ENCODE measurements at regions not wholly inside any gene's neighbourhood (a gene's known extent, or its start where the extent isn't known, plus 50 kb on each side); places are given as distances from the start of the nearest gene placed in this dataset.

DNA sequence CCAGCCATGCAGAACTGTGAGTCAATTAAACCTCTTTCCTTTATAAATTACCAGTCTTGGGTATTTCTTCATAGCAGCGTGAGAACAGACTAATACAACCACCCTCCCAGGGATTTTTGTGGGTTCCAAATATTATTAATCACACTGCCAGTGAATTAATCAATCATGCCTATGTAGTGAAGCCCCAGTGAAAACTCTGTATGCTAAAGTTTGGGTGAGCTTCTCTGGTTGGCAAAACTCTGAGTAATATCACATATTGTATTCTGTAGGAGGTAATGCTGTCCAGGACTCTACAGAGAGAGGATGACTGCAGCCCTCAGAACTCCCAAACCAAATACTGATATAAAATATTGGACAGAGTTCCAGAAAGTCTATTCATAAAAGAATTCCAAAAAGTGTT is 216.9 kb downstream of the RPAP3 start:
- POLR2A ChIA-PET, result no interaction called here
- no peak for DNase-seq

DNA sequence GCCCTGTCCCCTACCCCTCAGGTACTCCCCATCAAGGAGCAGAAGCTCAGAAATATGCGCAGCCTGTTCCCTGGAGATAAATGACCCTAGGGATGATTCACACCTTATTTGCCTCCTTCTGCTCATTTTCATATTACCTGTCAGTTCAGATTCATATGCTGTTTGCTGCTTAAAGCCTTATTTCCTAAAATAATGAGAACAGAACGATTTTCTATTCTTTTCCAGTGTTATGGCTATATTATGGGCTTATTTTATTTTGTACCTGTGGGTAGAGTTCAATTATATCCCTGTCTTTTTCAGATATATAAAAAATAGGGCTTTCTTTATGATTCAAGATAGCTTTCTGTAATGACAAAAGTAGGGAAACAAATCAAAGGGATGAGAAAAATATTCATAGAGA is 224.8 kb downstream of the RPAP3 start:
- no peak overlapping the region for H3K4me3 ChIP-seq (ENCODE audit: low read depth in 2 of 2, low read length in 1 of 2)
- H3K9me3 ChIP-seq, result no peaks in the 10 kb centered on the region
- H3K36me3 ChIP-seq (replicated peaks in 1 of 2; ENCODE audit: control insufficient read depth in 1 of 2, insufficient read depth in 2 of 2, low read length in 1 of 2), result no peaks in the 10 kb centered on the region
- no peak for TF ChIP-seq POLR2AphosphoS5 (IDR thresholded peaks at IDR 0.05; ENCODE audit: low read depth, low read length)
- TF ChIP-seq MEF2A (IDR thresholded peaks at IDR 0.05; ENCODE audit: borderline replicate concordance, low read depth), result no peak
- no peak for TF ChIP-seq FOXM1 (IDR thresholded peaks at IDR 0.05; ENCODE audit: low read depth)
- no peak overlapping the region for H3K9ac ChIP-seq
- H3K27ac ChIP-seq (ENCODE audit: low read depth in 2 of 2, low read length in 1 of 2), result no peak overlapping the region
- H2AFZ ChIP-seq (ENCODE audit: low read depth), result no peak overlapping the region
- no peaks in the 10 kb centered on the region for H4K20me1 ChIP-seq (ENCODE audit: insufficient read depth)
- POLR2A ChIA-PET, result no interaction called here
- H3K9me2 ChIP-seq, result no peaks in the 10 kb centered on the region
- CTCF ChIA-PET, result no interaction called here
- WGBS (ENCODE audit: low lambda C conversion rate), result 8% methylated on average over 2 of the region's 2 CpGs
- H3K4me2 ChIP-seq, result no peak overlapping the region
- H3K27me3 ChIP-seq (ENCODE audit: insufficient read depth), result peaks cover 4% of the 10 kb centered on the region; the same call in 1 of the 2 replicates
- H3K4me1 ChIP-seq (ENCODE audit: control insufficient read depth in 1 of 2, insufficient read depth in 2 of 2, low read depth in 1 of 2, low read length in 1 of 2), result no peaks in the 10 kb centered on the region
- H3K79me2 ChIP-seq (ENCODE audit: insufficient read depth), result no peaks in the 10 kb centered on the region
- H3F3A ChIP-seq (replicated peaks; ENCODE audit: insufficient read depth), result no peaks in the 10 kb centered on the region
- DNase-seq, result no peak

More for the DNA sequence above, 216.9 kb downstream of the RPAP3 start:
- Histone ChIP-seq H3K27me3 (ENCODE audit: insufficient read depth) (peaks cover 28% of the 10 kb centered on the region; the same call in 1 of the 2 replicates), H3K9me3 (no peaks in the 10 kb centered on the region), H3K4me2 (no peak overlapping the region), H3K4me3 (ENCODE audit: low read depth in 2 of 2, low read length in 1 of 2) (no peak overlapping the region), H3K4me1 (ENCODE audit: control insufficient read depth in 1 of 2, insufficient read depth in 2 of 2, low read depth in 1 of 2, low read length in 1 of 2) (no peaks in the 10 kb centered on the region), H3K79me2 (ENCODE audit: insufficient read depth) (no peaks in the 10 kb centered on the region), H3K27ac (ENCODE audit: low read depth in 2 of 2, low read length in 1 of 2) (no peak overlapping the region), H2AFZ (ENCODE audit: low read depth) (no peak overlapping the region), H3K9ac (no peak overlapping the region), H3K36me3 (replicated peaks in 1 of 2; ENCODE audit: control insufficient read depth in 1 of 2, insufficient read depth in 2 of 2, low read length in 1 of 2) (no peaks in the 10 kb centered on the region), H4K20me1 (ENCODE audit: insufficient read depth) (no peaks in the 10 kb centered on the region), H3K9me2 (no peaks in the 10 kb centered on the region), H3F3A (replicated peaks; ENCODE audit: insufficient read depth) (no peaks in the 10 kb centered on the region)
- TF ChIP-seq, protein P1, sequence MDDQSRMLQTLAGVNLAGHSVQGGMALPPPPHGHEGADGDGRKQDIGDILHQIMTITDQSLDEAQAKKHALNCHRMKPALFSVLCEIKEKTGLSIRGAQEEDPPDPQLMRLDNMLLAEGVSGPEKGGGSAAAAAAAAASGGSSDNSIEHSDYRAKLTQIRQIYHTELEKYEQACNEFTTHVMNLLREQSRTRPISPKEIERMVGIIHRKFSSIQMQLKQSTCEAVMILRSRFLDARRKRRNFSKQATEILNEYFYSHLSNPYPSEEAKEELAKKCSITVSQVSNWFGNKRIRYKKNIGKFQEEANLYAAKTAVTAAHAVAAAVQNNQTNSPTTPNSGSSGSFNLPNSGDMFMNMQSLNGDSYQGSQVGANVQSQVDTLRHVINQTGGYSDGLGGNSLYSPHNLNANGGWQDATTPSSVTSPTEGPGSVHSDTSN (IDR thresholded peaks at IDR 0.05), result no peak
- TF ChIP-seq MEF2A (IDR thresholded peaks at IDR 0.05; ENCODE audit: borderline replicate concordance, low read depth), result no peak
- TF ChIP-seq, protein P2, sequence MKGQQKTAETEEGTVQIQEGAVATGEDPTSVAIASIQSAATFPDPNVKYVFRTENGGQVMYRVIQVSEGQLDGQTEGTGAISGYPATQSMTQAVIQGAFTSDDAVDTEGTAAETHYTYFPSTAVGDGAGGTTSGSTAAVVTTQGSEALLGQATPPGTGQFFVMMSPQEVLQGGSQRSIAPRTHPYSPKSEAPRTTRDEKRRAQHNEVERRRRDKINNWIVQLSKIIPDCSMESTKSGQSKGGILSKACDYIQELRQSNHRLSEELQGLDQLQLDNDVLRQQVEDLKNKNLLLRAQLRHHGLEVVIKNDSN (IDR thresholded peaks at IDR 0.05; ENCODE audit: borderline replicate concordance, low read depth), result no peak
- no peak for TF ChIP-seq JUND (IDR thresholded peaks at IDR 0.05)
- TF ChIP-seq, protein P3, sequence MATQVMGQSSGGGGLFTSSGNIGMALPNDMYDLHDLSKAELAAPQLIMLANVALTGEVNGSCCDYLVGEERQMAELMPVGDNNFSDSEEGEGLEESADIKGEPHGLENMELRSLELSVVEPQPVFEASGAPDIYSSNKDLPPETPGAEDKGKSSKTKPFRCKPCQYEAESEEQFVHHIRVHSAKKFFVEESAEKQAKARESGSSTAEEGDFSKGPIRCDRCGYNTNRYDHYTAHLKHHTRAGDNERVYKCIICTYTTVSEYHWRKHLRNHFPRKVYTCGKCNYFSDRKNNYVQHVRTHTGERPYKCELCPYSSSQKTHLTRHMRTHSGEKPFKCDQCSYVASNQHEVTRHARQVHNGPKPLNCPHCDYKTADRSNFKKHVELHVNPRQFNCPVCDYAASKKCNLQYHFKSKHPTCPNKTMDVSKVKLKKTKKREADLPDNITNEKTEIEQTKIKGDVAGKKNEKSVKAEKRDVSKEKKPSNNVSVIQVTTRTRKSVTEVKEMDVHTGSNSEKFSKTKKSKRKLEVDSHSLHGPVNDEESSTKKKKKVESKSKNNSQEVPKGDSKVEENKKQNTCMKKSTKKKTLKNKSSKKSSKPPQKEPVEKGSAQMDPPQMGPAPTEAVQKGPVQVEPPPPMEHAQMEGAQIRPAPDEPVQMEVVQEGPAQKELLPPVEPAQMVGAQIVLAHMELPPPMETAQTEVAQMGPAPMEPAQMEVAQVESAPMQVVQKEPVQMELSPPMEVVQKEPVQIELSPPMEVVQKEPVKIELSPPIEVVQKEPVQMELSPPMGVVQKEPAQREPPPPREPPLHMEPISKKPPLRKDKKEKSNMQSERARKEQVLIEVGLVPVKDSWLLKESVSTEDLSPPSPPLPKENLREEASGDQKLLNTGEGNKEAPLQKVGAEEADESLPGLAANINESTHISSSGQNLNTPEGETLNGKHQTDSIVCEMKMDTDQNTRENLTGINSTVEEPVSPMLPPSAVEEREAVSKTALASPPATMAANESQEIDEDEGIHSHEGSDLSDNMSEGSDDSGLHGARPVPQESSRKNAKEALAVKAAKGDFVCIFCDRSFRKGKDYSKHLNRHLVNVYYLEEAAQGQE (IDR thresholded peaks at IDR 0.05; ENCODE audit: low read depth, low read length), result no peak
- TF ChIP-seq, protein P4, sequence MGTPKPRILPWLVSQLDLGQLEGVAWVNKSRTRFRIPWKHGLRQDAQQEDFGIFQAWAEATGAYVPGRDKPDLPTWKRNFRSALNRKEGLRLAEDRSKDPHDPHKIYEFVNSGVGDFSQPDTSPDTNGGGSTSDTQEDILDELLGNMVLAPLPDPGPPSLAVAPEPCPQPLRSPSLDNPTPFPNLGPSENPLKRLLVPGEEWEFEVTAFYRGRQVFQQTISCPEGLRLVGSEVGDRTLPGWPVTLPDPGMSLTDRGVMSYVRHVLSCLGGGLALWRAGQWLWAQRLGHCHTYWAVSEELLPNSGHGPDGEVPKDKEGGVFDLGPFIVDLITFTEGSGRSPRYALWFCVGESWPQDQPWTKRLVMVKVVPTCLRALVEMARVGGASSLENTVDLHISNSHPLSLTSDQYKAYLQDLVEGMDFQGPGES (IDR thresholded peaks at IDR 0.05; ENCODE audit: low read depth, low read length), result no peak
- CTCF ChIA-PET, result no interaction called here
- 0% methylated on average over 1 of the region's 1 CpG for WGBS (ENCODE audit: low lambda C conversion rate)

Data from SK-N-SH (cell line).